ENCODE measurements at regions not wholly inside any gene's neighbourhood (a gene's known extent, or its start where the extent isn't known, plus 50 kb on each side); places are given as distances from the start of the nearest gene placed in this dataset.

GRCh38 chr6:14863902-14864850 is 381.7 kb upstream of the JARID2 start:
- DNase-seq (ENCODE audit: low read depth in 1 of 2, low spot score in 1 of 2), result peak in 1 of 2 experiments; percentile 27
- no peak overlapping the region for H3K4me3 ChIP-seq (replicated peaks; ENCODE audit: insufficient read depth, low read length)
- TF ChIP-seq POLR2AphosphoS5 (IDR thresholded peaks at IDR 0.05; ENCODE audit: low read depth) (no peak), CTCF (IDR thresholded peaks at IDR 0.05; ENCODE audit: insufficient read depth, low read length) (no peak), SPI1 (IDR thresholded peaks at IDR 0.05; ENCODE audit: borderline replicate concordance, low read depth) (no peak), GABPA (IDR thresholded peaks at IDR 0.05; ENCODE audit: low read depth) (no peak), REST (IDR thresholded peaks at IDR 0.05; ENCODE audit: insufficient replicate concordance, low read depth) (no peak)
- H3K27ac ChIP-seq (replicated peaks), result peak overlapping the region; percentile 81
- no peaks in the 10 kb centered on the region for H3K27me3 ChIP-seq (ENCODE audit: insufficient read depth, poor library complexity, severe bottlenecking)

- Histone ChIP-seq H3K27me3 (ENCODE audit: insufficient read depth, poor library complexity, severe bottlenecking) (no peaks in the 10 kb centered on the region), H3K4me3 (replicated peaks; ENCODE audit: insufficient read depth, low read length) (no peak overlapping the region), H3K27ac (replicated peaks) (peak overlapping the region; percentile 81)
- TF ChIP-seq GABPA (IDR thresholded peaks at IDR 0.05; ENCODE audit: low read depth) (peak; percentile 63), POLR2AphosphoS5 (IDR thresholded peaks at IDR 0.05; ENCODE audit: low read depth) (peak; percentile 69), SPI1 (IDR thresholded peaks at IDR 0.05; ENCODE audit: borderline replicate concordance, low read depth) (peak; percentile 25; the same call in 1 of the 2 replicates), CTCF (IDR thresholded peaks at IDR 0.05; ENCODE audit: insufficient read depth, low read length) (no peak)
- DNase-seq (ENCODE audit: low read depth in 1 of 2, low spot score in 1 of 2), result peak; percentile 57 to 93
These were observed 380.3 kb upstream of the JARID2 start for GRCh38 chr6:14865531-14866100.

DNA sequence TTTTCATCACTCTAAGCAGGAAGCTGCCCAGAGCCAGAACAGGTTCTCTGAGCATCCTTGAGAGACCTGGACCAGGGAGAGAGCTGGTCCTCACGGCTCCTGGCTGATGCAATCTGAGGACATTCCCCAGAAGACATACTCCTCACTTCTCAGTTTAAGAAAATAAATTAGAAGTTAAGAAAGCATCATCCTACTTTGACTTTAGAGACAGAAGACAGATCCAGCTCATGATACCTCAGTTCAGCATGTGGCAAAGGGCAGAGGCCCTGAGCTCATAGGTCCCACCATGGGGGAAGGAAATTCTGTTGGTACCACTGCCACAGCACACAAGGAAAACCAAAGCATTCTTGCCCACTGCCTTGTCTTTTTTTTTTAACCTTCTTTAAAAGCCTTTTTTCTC is 378.1 kb upstream of the JARID2 start:
- no peak overlapping the region for H3K4me3 ChIP-seq (replicated peaks; ENCODE audit: insufficient read depth, low read length)
- H3K27me3 ChIP-seq (ENCODE audit: insufficient read depth, poor library complexity, severe bottlenecking), result no peaks in the 10 kb centered on the region
- H3K27ac ChIP-seq (replicated peaks), result no peak overlapping the region
- DNase-seq (ENCODE audit: low read depth in 1 of 2, low spot score in 1 of 2), result no peak
- TF ChIP-seq POLR2AphosphoS5 (IDR thresholded peaks at IDR 0.05; ENCODE audit: low read depth) (no peak), CTCF (IDR thresholded peaks at IDR 0.05; ENCODE audit: insufficient read depth, low read length) (no peak), REST (IDR thresholded peaks at IDR 0.05; ENCODE audit: insufficient replicate concordance, low read depth) (no peak), SPI1 (IDR thresholded peaks at IDR 0.05; ENCODE audit: borderline replicate concordance, low read depth) (no peak), GABPA (IDR thresholded peaks at IDR 0.05; ENCODE audit: low read depth) (no peak)

All from HL-60 (cell line).